Tongue (tissue), 1 donor: ENCODE measurements at regions not wholly inside any gene's neighbourhood (a gene's known extent, or its start where the extent isn't known, plus 50 kb on each side); places are given as distances from the start of the nearest gene placed in this dataset.
A peak's percentile ranks its signal among the peaks of the same experiment; 100 is the strongest.
"Not testable (repeated sequence)": the region's sequence is repeated elsewhere in the genome, so short reads cannot be mapped to it uniquely, and the experiment has no call there.

Experiments used
- DNase-seq: peaks from one replicate; pipeline ENCODE4 v3.0.0-alpha.2; 2015

DNA sequence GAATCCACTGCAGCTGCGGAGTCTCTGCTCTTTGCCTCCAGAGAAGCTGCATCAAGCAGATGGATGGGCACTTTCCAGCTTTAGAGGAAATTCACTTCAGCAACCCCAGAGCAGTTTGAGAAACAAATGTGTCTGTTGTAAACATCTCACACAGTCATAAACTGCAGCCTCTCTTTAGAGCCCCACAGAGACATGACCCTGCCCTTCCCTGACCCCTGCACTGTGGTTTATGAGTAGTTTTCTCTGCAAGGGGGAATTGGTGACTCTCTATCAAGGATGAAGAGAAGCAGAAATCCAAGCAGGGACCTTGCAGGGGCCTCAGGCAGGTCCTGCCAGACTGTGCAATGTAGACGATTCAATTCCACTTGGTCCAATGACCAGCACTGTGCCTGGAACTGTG is 160.2 kb downstream of the SH2D4B start:
- peak; percentile 10 for DNase-seq

- DNase-seq = peak; percentile 90
Measured at GRCh38 chr10:80699602-80700039, 161.9 kb downstream of the SH2D4B start.

DNA sequence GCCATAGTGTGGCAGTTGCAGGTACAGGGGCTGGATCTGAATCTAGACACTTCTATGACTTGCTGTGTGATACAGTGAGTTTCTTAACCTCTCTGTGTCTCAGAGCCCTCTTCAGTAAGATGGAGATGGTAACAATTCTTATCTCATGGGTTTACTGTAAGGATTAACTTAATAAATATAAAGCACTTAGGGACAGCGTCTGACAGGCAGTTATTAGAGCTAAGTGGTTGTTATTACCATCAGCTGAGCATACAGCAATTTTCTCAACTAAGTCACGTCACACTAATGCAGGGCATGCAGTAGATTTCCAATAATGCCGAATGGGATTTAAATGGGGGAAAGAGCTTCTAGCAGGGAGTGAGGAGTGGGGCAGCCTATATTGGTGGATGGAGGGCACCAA is 162.6 kb downstream of the SH2D4B start:
- DNase-seq = no peak

DNA sequence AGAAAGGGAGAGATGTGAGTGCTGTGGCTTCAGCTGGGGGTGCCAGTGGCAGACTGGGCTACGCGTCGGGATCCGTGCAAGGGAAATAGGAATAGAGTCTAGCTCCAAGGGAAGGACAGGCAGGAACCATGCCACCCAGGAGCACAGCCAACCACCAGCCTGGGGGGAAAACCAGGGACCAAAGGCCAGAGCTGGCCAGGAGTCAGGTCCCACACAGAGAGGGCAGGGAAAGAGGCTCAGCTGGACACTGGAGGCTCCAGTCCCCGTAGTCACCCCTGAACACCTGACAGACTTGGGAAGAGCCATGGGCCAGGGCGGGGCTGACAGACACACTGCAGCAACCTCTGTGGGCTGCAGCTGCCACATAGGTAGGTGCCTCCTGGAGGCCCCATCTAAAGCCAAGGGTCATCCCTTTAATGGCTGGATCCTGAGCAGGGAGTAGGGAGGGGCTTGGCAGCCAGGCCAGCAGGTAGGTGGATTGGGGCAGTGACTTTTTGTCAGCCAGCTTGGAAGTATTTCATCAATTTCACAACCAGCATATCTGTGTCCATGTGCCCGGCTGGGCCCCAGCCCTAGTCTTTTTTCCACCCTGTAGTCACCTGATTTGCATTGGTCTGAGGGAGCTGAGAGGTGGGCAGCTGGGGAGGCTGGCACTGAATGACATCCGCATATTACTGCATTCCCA is 163.2 kb downstream of the SH2D4B start:
- no peak for DNase-seq

DNA sequence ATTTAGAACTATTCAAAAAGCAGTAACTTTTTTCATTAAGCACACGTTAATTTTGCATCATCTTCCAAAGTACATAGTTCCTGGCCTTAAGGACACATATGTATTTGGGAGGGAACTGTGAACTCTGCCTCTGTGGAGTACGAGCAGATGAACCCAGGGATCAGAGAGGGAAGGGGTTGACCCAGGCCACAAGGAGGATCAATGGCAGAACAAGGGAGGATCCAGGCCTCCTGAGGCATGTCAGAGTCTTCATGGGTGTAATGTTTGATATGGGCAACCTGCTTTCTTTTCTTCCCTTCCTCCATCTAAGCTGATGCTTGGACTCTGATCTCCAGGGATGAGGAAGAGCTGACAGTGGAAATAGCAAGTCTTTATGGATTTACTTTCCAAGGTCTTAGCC is 164.0 kb downstream of the SH2D4B start:
- no peak for DNase-seq

GRCh38 chr10:80702143-80702542 is 164.4 kb downstream of the SH2D4B start:
- DNase-seq = peak; percentile 58

DNA sequence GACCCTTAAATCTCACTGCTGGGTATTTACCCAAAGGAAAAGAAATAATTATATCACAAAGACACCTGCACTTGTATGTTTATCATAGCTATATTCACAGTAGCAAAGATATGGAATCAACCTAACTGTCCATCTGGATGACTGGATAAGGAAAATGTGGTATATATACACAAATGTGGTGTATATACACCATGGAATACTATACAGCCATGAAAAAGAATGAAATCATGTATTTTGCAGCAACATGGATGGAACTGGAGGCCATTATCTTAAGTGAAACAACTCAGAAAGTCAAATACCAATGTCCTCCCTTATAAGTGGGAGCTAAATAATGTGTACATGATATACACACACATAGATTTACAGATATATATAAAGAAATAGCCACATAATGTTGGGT is 168.2 kb downstream of the SH2D4B start:
- DNase-seq = no peak

DNA sequence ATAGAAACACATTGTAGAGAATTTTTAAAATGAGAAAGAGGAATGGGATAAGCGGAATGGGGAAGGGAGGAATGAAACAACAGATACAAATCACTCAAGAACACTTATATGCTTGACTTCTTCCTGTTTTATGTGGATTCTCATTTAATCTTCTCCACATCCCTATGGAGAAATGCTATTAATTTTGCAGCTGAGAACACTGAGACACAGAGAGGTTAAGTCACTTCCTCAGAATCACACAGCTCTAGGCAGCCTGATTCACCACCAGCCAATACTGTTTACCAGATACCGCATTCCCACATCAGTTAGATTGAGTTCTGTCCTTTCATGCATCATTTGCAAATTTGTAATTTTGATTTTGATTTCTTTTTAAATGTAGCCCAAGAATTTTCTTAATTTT is 170.5 kb downstream of the SH2D4B start:
- DNase-seq = no peak

- DNase-seq = no peak
Measured at GRCh38 chr10:80708808-80709207, 171.1 kb downstream of the SH2D4B start.

- DNase-seq = no peak
Measured at GRCh38 chr10:80709866-80710265, 172.2 kb downstream of the SH2D4B start.

- DNase-seq = no peak
Measured at GRCh38 chr10:80713398-80713928, 175.8 kb downstream of the SH2D4B start.

GRCh38 chr10:80714566-80714965 is 176.9 kb downstream of the SH2D4B start:
- DNase-seq = no peak

- DNase-seq = no peak
Measured at GRCh38 chr10:80718024-80718423, 180.3 kb downstream of the SH2D4B start.

GRCh38 chr10:80719935-80720334 is 182.2 kb downstream of the SH2D4B start:
- no peak for DNase-seq

DNA sequence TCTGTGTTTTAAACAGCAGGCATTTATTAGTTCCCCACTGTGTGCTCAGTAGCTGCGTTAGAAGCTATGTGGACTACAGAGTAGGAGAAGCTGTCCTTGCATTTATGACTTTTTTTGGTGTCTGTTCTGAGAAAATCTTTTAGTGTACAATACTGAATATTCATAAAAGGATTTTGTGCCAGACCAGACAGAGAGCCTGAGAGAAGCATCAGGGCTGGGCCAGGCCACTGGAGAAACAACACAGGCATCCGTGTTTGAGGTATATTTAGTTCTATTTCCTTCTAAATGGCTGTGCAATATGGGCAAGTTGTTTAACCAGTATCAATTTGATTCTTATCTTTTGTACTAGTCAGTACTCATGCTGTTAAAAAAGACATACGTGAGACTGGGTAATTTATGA is 182.8 kb downstream of the SH2D4B start:
- no peak for DNase-seq

- DNase-seq = not testable (repeated sequence)
Measured at GRCh38 chr10:80728354-80728753, 190.7 kb downstream of the SH2D4B start.

DNA sequence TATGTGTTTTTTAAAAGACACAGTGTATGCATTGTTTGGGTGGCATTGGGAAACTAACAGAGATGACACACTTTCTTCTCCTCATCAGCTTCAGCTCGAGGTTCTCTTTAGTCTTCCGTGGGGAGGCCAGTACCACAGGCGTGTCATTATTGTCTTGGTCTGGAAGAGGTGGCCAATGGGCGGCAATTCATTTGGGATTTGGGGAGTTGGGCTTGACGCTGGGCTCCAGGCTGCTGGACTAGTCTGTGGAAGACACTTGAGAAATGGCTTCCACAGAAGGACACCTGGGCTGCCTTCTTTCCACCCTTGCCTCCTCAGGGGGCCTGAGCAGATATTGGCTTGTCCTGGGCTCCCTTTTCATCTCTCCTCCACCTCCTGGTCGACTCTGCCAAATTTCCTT is 192.2 kb downstream of the SH2D4B start:
- DNase-seq = no peak

- no peak for DNase-seq
Measured at GRCh38 chr10:80730522-80730921, 192.8 kb downstream of the SH2D4B start.

DNA sequence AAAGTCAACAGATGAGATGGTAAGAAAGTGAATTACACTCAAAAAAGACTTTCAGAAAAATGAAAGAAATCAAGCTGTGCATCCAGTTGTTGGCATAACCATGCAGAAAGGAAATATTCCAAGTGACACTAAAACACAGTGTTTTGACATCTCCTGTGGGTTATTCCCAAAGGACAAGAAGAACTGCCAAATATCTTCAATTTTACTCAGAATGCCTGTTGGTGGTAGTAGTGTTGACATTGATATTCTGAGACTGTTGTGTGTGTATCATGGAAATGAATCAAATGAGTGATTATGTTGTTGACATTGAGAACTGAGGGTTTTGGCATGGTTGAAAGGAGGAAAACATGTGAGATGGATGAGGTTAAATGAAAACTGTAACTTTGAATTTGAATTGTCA is 196.9 kb downstream of the SH2D4B start:
- no peak for DNase-seq

GRCh38 chr10:80737209-80737608 is 199.5 kb downstream of the SH2D4B start:
- no peak for DNase-seq

DNA sequence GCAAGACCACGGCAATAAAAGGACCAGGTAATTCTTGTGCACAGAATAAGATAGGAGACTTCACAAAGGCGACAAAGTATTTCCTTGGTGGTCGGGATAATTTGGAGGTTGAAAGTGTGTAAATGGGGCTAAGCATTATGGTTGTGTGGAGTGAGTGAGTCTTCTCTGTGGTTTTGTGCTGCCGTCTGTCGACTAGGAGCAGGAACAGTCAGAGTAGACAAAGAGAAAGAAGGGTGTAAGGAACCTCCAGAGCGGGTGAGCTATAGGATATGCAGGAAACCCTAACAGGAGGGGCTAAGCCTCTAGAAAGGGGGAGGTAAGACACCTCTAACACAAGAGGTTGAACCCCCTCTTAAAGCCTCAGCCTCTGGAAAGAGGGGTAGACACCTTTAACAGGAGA is 201.6 kb downstream of the SH2D4B start:
- DNase-seq = no peak

DNA sequence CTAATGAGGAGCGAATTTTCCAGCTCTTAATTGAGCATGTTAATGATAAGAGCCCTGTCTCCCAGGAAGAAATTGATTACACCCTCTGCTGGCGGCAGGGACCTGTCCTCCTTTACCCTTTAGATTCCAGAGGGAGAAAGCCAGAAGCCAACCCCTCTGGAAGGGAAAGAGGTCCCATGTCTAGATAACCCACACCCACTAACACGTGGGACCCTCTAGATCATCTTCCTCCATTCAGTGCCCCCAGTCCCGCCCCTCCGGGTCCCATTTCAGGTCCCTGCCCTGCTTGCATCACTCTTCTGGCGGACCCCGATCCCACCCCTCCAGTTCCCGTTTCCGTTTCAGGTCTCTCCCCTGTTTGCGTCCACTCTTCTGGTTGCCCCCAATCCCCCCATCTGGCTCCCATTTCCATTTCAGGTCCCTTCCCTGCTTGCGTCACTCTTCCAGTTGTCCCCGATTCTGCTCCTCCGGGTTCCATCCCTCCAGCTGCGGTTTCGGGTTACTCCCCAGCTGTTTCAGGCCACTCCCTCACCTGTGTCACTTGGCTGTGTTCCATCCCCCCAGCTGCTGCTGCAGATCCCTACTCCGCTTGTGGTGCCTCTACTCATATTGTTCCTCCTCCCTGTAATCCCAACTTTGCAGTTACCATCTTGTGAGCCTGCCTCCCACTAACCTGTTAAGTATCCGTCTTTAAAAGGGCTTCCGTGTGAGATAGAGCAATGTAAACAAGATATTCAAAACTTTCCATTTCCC is 202.4 kb downstream of the SH2D4B start:
- DNase-seq = peak; percentile 6

- no peak for DNase-seq
Measured at GRCh38 chr10:80741278-80741677, 203.6 kb downstream of the SH2D4B start.

- no peak for DNase-seq
Measured at GRCh38 chr10:80750268-80750667, 212.6 kb downstream of the SH2D4B start.
